ENCODE measurements at regions not wholly inside any gene's neighbourhood (a gene's known extent, or its start where the extent isn't known, plus 50 kb on each side); places are given as distances from the start of the nearest gene placed in this dataset.

DNA sequence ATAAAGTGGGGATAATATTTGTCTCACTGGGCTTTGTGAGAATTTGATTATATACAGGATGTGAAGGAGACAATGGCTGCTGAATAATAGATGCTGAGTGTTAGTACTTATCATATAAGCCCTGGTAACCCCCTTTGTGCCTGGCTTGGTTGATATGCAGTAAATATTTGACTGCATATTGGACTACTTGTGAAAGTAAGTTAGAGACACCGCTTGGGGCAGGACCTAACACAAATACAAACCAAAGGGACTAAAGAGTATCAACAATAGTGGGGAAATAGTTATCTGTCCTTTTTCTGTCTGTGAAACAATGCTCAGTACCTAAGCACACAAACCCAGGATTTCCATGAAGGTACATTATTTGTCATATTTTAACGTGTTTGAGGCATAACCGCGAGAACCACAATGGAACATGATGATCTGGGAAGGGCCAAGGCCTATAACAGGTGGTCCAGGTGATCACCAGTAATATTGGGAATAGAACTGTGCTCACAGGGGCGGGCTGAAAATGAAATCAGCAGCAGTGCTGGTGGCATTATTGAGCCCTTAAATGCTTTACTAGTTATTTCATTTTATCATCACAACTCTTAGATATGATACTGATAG is 138.2 kb upstream of the SMARCA2 start:
- Histone ChIP-seq H3K27ac (ENCODE audit: insufficient read depth in 1 of 2, low read depth in 1 of 2, low read length in 2 of 2, poor library complexity in 1 of 2, severe bottlenecking in 2 of 2) (no peak overlapping the region), H3K27me3 (replicated peaks in 2 of 5; ENCODE audit: control insufficient read depth in 4 of 5, insufficient read depth in 5 of 5, low read length in 4 of 5) (peaks cover 0 to 4% (median 0%) of the 10 kb centered on the region in 5 experiments), H3K9me3 (ENCODE audit: control extremely low read depth in 1 of 5, control insufficient read depth in 4 of 5, insufficient read depth in 2 of 5, low read depth in 1 of 5, low read length in 4 of 5) (no peaks in the 10 kb centered on the region), H3K36me3 (ENCODE audit: control insufficient read depth in 4 of 4, insufficient read depth in 4 of 4, low read length in 3 of 4) (no peaks in the 10 kb centered on the region), H3K4me3 (ENCODE audit: control insufficient read depth in 1 of 7, extremely low read depth in 1 of 7, insufficient read depth in 4 of 7, low read depth in 2 of 7, low read length in 6 of 7) (no peak overlapping the region), H3K4me1 (ENCODE audit: control extremely low read depth in 1 of 4, control insufficient read depth in 4 of 4, insufficient read depth in 4 of 4, low read length in 3 of 4) (no peaks in the 10 kb centered on the region)
- 100% methylated on average over 3 of the region's 5 CpGs for WGBS (ENCODE audit: insufficient coverage)
- ChIA-PET CTCF (no interaction called here), POLR2A (no interaction called here)
- DNase-seq, result no peak

DNA sequence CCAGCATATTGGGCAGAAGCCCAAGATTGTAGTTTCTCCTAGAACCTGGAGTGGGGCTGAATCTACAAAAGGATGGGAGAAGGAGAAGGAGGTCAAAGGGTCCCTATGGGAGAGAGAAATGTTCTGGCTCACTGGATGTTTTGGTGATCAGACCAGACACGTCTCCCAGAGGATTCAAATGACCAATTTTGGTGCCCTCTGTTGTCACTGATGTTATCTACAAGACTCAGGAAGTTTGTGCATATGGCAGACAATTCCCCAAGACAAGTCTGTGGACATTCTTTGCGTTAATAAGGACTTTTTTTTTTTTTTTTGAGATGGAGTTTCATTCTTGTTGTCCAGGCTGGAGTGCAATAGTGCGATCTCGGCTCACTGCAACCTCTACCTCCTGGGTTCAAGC is 137.2 kb upstream of the SMARCA2 start:
- no peak overlapping the region for H3K27ac ChIP-seq (ENCODE audit: insufficient read depth in 1 of 2, low read depth in 1 of 2, low read length in 2 of 2, poor library complexity in 1 of 2, severe bottlenecking in 2 of 2)
- no peaks in the 10 kb centered on the region for H3K9me3 ChIP-seq (ENCODE audit: control extremely low read depth in 1 of 5, control insufficient read depth in 4 of 5, insufficient read depth in 2 of 5, low read depth in 1 of 5, low read length in 4 of 5)
- CTCF ChIA-PET, result no interaction called here
- no peaks in the 10 kb centered on the region for H3K27me3 ChIP-seq (replicated peaks in 2 of 5; ENCODE audit: control insufficient read depth in 4 of 5, insufficient read depth in 5 of 5, low read length in 4 of 5)
- DNase-seq, result no peak
- no peak overlapping the region for H3K4me3 ChIP-seq (ENCODE audit: control insufficient read depth in 1 of 7, extremely low read depth in 1 of 7, insufficient read depth in 4 of 7, low read depth in 2 of 7, low read length in 6 of 7)
- POLR2A ChIA-PET, result no interaction called here
- H3K36me3 ChIP-seq (ENCODE audit: control insufficient read depth in 4 of 4, insufficient read depth in 4 of 4, low read length in 3 of 4), result no peaks in the 10 kb centered on the region
- WGBS (ENCODE audit: insufficient coverage), result 100% methylated on average over 2 of the region's 4 CpGs
- no peaks in the 10 kb centered on the region for H3K4me1 ChIP-seq (ENCODE audit: control extremely low read depth in 1 of 4, control insufficient read depth in 4 of 4, insufficient read depth in 4 of 4, low read length in 3 of 4)

DNA sequence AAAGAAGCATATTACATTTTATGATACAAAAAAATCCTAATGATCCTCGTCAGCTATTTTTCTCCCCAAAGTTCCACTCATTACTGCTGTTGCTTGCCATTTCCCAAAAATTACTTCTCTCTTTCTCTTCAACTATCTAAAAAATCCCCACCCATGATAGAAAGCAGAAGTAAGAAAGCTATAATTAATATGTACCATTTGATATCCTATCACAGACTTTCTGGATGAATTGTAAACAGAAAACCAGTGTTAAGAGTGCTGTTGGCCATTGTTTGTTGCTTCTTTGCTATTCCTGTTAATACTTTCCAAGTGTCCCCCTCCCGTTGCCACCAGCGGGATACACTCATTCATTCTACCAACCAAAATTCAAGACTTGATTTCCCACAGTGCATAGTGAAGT is 136.3 kb upstream of the SMARCA2 start:
- Histone ChIP-seq H3K4me3 (ENCODE audit: control insufficient read depth in 1 of 7, extremely low read depth in 1 of 7, insufficient read depth in 4 of 7, low read depth in 2 of 7, low read length in 6 of 7) (no peak overlapping the region), H3K27me3 (replicated peaks in 2 of 5; ENCODE audit: control insufficient read depth in 4 of 5, insufficient read depth in 5 of 5, low read length in 4 of 5) (no peaks in the 10 kb centered on the region), H3K27ac (ENCODE audit: insufficient read depth in 1 of 2, low read depth in 1 of 2, low read length in 2 of 2, poor library complexity in 1 of 2, severe bottlenecking in 2 of 2) (no peak overlapping the region), H3K4me1 (ENCODE audit: control extremely low read depth in 1 of 4, control insufficient read depth in 4 of 4, insufficient read depth in 4 of 4, low read length in 3 of 4) (no peaks in the 10 kb centered on the region), H3K9me3 (ENCODE audit: control extremely low read depth in 1 of 5, control insufficient read depth in 4 of 5, insufficient read depth in 2 of 5, low read depth in 1 of 5, low read length in 4 of 5) (no peaks in the 10 kb centered on the region), H3K36me3 (ENCODE audit: control insufficient read depth in 4 of 4, insufficient read depth in 4 of 4, low read length in 3 of 4) (no peaks in the 10 kb centered on the region)
- 71% methylated on average over 1 of the region's 3 CpGs for WGBS (ENCODE audit: insufficient coverage)
- POLR2A ChIA-PET, result no interaction called here
- no peak for DNase-seq
- CTCF ChIA-PET, result interaction anchor here (1.4 kb wide), 1 partner anchor 11 kb away, joined by 3 read pairs; no protein-coding TSS in a partner anchor

DNA sequence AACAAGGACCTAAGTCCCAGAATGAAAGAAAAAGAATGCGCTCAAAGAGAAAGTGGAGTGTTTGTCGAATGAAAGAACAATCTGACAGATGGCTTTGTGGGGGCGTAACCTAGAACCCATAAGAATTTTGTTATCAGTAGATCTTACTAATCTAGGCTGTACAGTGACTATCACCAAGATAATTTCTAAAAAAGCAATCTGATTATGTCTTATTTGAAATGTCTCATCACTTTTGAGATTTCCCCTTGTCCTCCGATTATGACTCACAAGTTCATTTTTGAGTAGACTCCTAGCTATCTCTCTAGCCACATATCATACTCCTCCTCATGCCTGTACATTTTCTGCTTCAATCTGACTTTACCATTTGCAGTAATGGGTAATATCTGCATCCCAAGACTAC is 135.6 kb upstream of the SMARCA2 start:
- Histone ChIP-seq H3K4me1 (ENCODE audit: control extremely low read depth in 1 of 4, control insufficient read depth in 4 of 4, insufficient read depth in 4 of 4, low read length in 3 of 4) (no peaks in the 10 kb centered on the region), H3K27ac (ENCODE audit: insufficient read depth in 1 of 2, low read depth in 1 of 2, low read length in 2 of 2, poor library complexity in 1 of 2, severe bottlenecking in 2 of 2) (no peak overlapping the region), H3K4me3 (ENCODE audit: control insufficient read depth in 1 of 7, extremely low read depth in 1 of 7, insufficient read depth in 4 of 7, low read depth in 2 of 7, low read length in 6 of 7) (no peak overlapping the region), H3K36me3 (ENCODE audit: control insufficient read depth in 4 of 4, insufficient read depth in 4 of 4, low read length in 3 of 4) (no peaks in the 10 kb centered on the region), H3K9me3 (ENCODE audit: control extremely low read depth in 1 of 5, control insufficient read depth in 4 of 5, insufficient read depth in 2 of 5, low read depth in 1 of 5, low read length in 4 of 5) (no peaks in the 10 kb centered on the region), H3K27me3 (replicated peaks in 2 of 5; ENCODE audit: control insufficient read depth in 4 of 5, insufficient read depth in 5 of 5, low read length in 4 of 5) (no peaks in the 10 kb centered on the region)
- DNase-seq, result no peak
- ChIA-PET POLR2A (no interaction called here), CTCF (interaction anchor here (1.4 kb wide), 1 partner anchor 10 kb away, joined by 3 read pairs; no protein-coding TSS in a partner anchor)
- 93% methylated on average over 1 of the region's 4 CpGs for WGBS (ENCODE audit: insufficient coverage)

DNA sequence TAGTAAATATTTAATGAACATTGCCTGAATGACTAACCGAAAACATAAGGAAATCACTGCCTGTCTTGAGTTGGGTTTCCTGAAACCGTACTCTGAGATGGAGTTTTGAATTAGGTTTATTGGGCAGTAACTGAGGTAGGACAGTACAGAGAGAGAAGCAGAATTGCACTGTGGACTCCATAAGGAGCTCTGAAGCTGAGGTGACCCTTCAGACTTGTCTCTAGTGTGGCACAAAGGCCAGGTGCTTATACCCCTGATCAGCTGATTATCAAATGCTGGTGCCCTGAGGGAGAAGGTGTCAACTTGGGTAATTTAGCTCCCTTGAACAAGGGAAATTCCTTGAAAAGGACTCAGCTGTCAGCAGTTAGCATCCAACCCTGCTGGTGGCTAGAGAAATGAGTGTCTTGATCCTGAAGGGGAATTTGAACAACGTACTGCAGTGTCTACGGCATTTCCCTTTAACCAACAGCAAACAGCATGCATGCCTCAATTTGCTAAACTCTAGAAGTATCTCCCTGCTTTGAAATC is 135.0 kb upstream of the SMARCA2 start:
- Histone ChIP-seq H3K36me3 (ENCODE audit: control insufficient read depth in 4 of 4, insufficient read depth in 4 of 4, low read length in 3 of 4) (no peaks in the 10 kb centered on the region), H3K27ac (ENCODE audit: insufficient read depth in 1 of 2, low read depth in 1 of 2, low read length in 2 of 2, poor library complexity in 1 of 2, severe bottlenecking in 2 of 2) (no peak overlapping the region), H3K9me3 (ENCODE audit: control extremely low read depth in 1 of 5, control insufficient read depth in 4 of 5, insufficient read depth in 2 of 5, low read depth in 1 of 5, low read length in 4 of 5) (no peaks in the 10 kb centered on the region), H3K4me1 (ENCODE audit: control extremely low read depth in 1 of 4, control insufficient read depth in 4 of 4, insufficient read depth in 4 of 4, low read length in 3 of 4) (no peaks in the 10 kb centered on the region), H3K27me3 (replicated peaks in 2 of 5; ENCODE audit: control insufficient read depth in 4 of 5, insufficient read depth in 5 of 5, low read length in 4 of 5) (no peaks in the 10 kb centered on the region), H3K4me3 (ENCODE audit: control insufficient read depth in 1 of 7, extremely low read depth in 1 of 7, insufficient read depth in 4 of 7, low read depth in 2 of 7, low read length in 6 of 7) (no peak overlapping the region)
- WGBS (ENCODE audit: insufficient coverage), result 95% methylated on average over 2 of the region's 4 CpGs
- no peak for DNase-seq
- POLR2A ChIA-PET, result no interaction called here
- CTCF ChIA-PET, result interaction anchor here (1.4 kb wide), 1 partner anchor 10 kb away, joined by 3 read pairs; no protein-coding TSS in a partner anchor

DNA sequence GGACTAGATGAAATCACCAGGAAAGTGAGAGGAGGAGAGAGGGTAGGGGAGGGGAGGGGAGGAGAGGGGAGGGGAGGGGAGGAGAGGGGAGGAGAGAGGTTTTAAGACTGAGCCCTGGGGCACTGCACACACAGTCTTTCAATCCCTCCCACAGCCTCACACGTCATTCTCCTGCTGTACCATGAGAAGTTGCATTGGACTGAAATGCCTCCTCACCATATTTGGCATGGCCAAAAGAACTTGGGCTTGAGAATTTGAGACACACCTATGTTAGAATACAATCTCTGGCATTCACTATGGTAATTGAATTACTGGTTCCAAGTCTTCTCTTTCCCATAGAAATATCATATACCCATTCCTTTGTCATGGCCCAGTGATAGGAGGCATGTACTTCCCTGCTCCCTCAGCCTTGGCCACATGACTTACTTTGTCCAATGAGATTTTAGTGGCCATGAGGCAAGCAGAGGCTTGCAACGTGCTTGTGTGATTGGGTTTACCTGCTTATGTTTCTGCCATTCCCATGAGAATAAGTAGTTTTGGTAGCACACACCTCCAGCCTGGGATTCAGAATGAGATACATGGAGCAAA is 133.3 kb upstream of the SMARCA2 start:
- Histone ChIP-seq H3K4me3 (ENCODE audit: control insufficient read depth in 1 of 7, extremely low read depth in 1 of 7, insufficient read depth in 4 of 7, low read depth in 2 of 7, low read length in 6 of 7) (no peak overlapping the region), H3K9me3 (ENCODE audit: control extremely low read depth in 1 of 5, control insufficient read depth in 4 of 5, insufficient read depth in 2 of 5, low read depth in 1 of 5, low read length in 4 of 5) (no peaks in the 10 kb centered on the region), H3K27ac (ENCODE audit: insufficient read depth in 1 of 2, low read depth in 1 of 2, low read length in 2 of 2, poor library complexity in 1 of 2, severe bottlenecking in 2 of 2) (no peak overlapping the region), H3K4me1 (ENCODE audit: control extremely low read depth in 1 of 4, control insufficient read depth in 4 of 4, insufficient read depth in 4 of 4, low read length in 3 of 4) (no peaks in the 10 kb centered on the region), H3K27me3 (replicated peaks in 2 of 5; ENCODE audit: control insufficient read depth in 4 of 5, insufficient read depth in 5 of 5, low read length in 4 of 5) (no peaks in the 10 kb centered on the region), H3K36me3 (ENCODE audit: control insufficient read depth in 4 of 4, insufficient read depth in 4 of 4, low read length in 3 of 4) (no peaks in the 10 kb centered on the region)
- CTCF ChIA-PET, result no interaction called here
- no peak for DNase-seq
- 58% methylated on average over 2 of the region's 2 CpGs for WGBS (ENCODE audit: insufficient coverage)
- POLR2A ChIA-PET, result no interaction called here

DNA sequence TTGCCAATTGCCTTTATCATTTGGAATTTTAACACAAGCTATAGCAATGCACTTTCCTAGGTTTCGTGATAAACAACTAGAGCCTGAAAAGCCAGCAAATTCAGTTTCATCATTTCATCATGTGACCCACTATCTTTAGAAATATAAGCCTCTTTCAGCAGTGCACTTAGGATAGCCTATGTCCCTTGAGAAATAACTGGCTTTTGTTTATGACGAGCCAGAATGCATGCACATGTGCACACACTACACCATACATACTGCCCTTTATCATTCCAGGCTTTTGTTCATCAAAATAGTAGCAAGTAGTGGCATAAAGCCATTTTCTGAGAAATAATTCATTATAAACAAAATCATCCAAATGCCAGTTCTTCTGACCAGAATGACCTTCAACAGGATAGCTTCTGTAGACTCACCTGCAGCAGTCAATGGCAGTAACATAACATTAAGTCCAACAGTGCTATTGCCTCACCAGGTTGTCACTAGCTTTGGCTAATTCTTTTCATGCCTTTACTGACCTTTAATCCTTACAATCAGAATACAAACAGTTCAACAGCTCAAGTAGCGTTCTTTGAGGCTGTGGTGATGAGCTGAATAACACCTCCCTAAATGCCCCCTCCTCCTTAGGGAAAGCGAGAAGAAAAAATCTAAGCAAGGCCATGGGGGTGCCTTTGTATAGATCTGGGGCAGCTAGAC is 132.3 kb upstream of the SMARCA2 start:
- POLR2A ChIA-PET, result no interaction called here
- Histone ChIP-seq H3K36me3 (ENCODE audit: control insufficient read depth in 4 of 4, insufficient read depth in 4 of 4, low read length in 3 of 4) (no peaks in the 10 kb centered on the region), H3K27me3 (replicated peaks in 2 of 5; ENCODE audit: control insufficient read depth in 4 of 5, insufficient read depth in 5 of 5, low read length in 4 of 5) (no peaks in the 10 kb centered on the region), H3K4me1 (ENCODE audit: control extremely low read depth in 1 of 4, control insufficient read depth in 4 of 4, insufficient read depth in 4 of 4, low read length in 3 of 4) (no peaks in the 10 kb centered on the region), H3K27ac (ENCODE audit: insufficient read depth in 1 of 2, low read depth in 1 of 2, low read length in 2 of 2, poor library complexity in 1 of 2, severe bottlenecking in 2 of 2) (no peak overlapping the region), H3K4me3 (ENCODE audit: control insufficient read depth in 1 of 7, extremely low read depth in 1 of 7, insufficient read depth in 4 of 7, low read depth in 2 of 7, low read length in 6 of 7) (no peak overlapping the region), H3K9me3 (ENCODE audit: control extremely low read depth in 1 of 5, control insufficient read depth in 4 of 5, insufficient read depth in 2 of 5, low read depth in 1 of 5, low read length in 4 of 5) (no peaks in the 10 kb centered on the region)
- WGBS (ENCODE audit: insufficient coverage), result 89% methylated on average over 1 of the region's 4 CpGs
- DNase-seq, result no peak
- CTCF ChIA-PET, result no interaction called here

Measured in common myeloid progenitor, CD34-positive (primary cell).